Amniotic epithelial cell (primary cell): ENCODE measurements at regions not wholly inside any gene's neighbourhood (a gene's known extent, or its start where the extent isn't known, plus 50 kb on each side); places are given as distances from the start of the nearest gene placed in this dataset.
"Not testable (repeated sequence)": the region's sequence is repeated elsewhere in the genome, so short reads cannot be mapped to it uniquely, and the experiment has no call there.

ENCODE experiments used
- DNase-seq: peaks from one replicate; pipeline ENCODE4 v3.0.0-alpha.2; 2010; ENCODE audit warnings: low read depth

GRCh38 chr4:158122501-158122900 lies 50.3 kb downstream of the GASK1B start:
- peak; percentile 21 for DNase-seq

GRCh38 chr4:158121161-158121579 lies 51.7 kb downstream of the GASK1B start:
- peak; percentile 100 for DNase-seq

GRCh38 chr4:158120645-158121151 lies 52.1 kb downstream of the GASK1B start:
- not testable (repeated sequence) for DNase-seq

GRCh38 chr4:158112611-158113010 lies 60.2 kb downstream of the GASK1B start:
- DNase-seq, result peak; percentile 27

GRCh38 chr4:158111241-158111640 lies 61.6 kb downstream of the GASK1B start:
- no peak for DNase-seq

- no peak for DNase-seq
Measured at GRCh38 chr4:158102904-158103303, 69.9 kb downstream of the GASK1B start.

- no peak for DNase-seq
Measured at GRCh38 chr4:158099686-158100085, 73.1 kb downstream of the GASK1B start.

GRCh38 chr4:158098802-158099201 lies 74.0 kb downstream of the GASK1B start:
- no peak for DNase-seq

GRCh38 chr4:158094413-158095134 lies 78.3 kb downstream of the GASK1B start:
- DNase-seq, result peak; percentile 95

GRCh38 chr4:158090323-158090722 lies 82.5 kb downstream of the GASK1B start:
- no peak for DNase-seq

- not testable (repeated sequence) for DNase-seq
Measured at GRCh38 chr4:158089897-158090296, 82.9 kb downstream of the GASK1B start.

- no peak for DNase-seq
Measured at GRCh38 chr4:158080354-158080753, 92.5 kb downstream of the GASK1B start.

- DNase-seq, result peak; percentile 35
Measured at GRCh38 chr4:158079661-158080060, 93.2 kb downstream of the GASK1B start.

- DNase-seq, result no peak
Measured at GRCh38 chr4:158077835-158078234, 95.0 kb downstream of the GASK1B start.

GRCh38 chr4:158074851-158075250 lies 98.0 kb downstream of the GASK1B start:
- DNase-seq, result no peak

- DNase-seq, result no peak
Measured at GRCh38 chr4:158071931-158072330, 100.9 kb downstream of the GASK1B start.

GRCh38 chr4:158068068-158068467 lies 104.8 kb downstream of the GASK1B start:
- peak; percentile 42 for DNase-seq

GRCh38 chr4:158067646-158068045 lies 105.2 kb downstream of the GASK1B start:
- peak; percentile 85 for DNase-seq

- DNase-seq, result no peak
Measured at GRCh38 chr4:158065603-158066002, 107.2 kb downstream of the GASK1B start.

- no peak for DNase-seq
Measured at GRCh38 chr4:158065176-158065575, 107.6 kb downstream of the GASK1B start.

GRCh38 chr4:158056689-158057245 lies 116.1 kb downstream of the GASK1B start:
- DNase-seq, result peak; percentile 45

- DNase-seq, result peak; percentile 84
Measured at GRCh38 chr4:158055668-158056067, 117.2 kb downstream of the GASK1B start.

GRCh38 chr4:158053801-158054200 lies 119.0 kb downstream of the GASK1B start:
- peak; percentile 51 for DNase-seq

GRCh38 chr4:158053086-158053485 lies 119.7 kb downstream of the GASK1B start:
- DNase-seq, result peak; percentile 72
